Left lobe of liver (tissue), 2 donors: ENCODE measurements at regions not wholly inside any gene's neighbourhood (a gene's known extent, or its start where the extent isn't known, plus 50 kb on each side); places are given as distances from the start of the nearest gene placed in this dataset.
"Not testable (repeated sequence)": the region's sequence is repeated elsewhere in the genome, so short reads cannot be mapped to it uniquely, and the experiment has no call there.

Experiments
- ATAC-seq: fragments of 200-7000 bp; cut with Tn5 transposase; one replicate; pipeline ENCODE4 v1.9.1; 2020; ENCODE audit warnings: mild to moderate bottlenecking, moderate library complexity
- DNase-seq: peaks from one replicate; pipeline ENCODE4 v3.0.0-alpha.2; 2020; ENCODE audit warnings: low spot score
- donor health status: DM: no; HTN: no; CAD: no; lungs with moderate emphysema.
- donor health status: DM: no; HTN: yes; CAD: no.

DNA sequence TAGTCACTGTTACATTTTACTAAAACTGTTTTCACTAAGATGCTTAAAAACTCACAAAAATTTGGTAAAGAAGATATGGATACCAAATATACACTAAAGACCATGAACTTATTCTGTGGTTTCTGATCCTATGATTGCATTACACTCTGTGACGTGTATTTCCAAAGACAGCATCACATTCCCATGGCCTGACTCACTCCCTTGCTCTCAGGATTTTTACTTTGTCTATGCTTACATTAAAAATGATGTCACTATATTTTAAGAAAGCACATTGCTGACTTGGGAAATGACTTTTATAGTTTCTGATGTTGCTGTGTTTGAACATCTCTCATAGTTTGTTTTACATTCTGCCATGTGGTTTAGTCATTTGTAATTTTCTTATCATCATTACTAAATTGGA lies 327.9 kb upstream of the MAGEB18 start:
- DNase-seq (no peak), ATAC-seq (no peak)

- no peak for ATAC-seq
- DNase-seq, result no peak
Observed at GRCh38 chrX:25819879-25820278, 318.3 kb upstream of the MAGEB18 start.

GRCh38 chrX:25851141-25851540 lies 287.0 kb upstream of the MAGEB18 start:
- no peak for DNase-seq
- no peak for ATAC-seq

GRCh38 chrX:25853002-25853479 lies 285.1 kb upstream of the MAGEB18 start:
- DNase-seq (no peak), ATAC-seq (no peak)

- ATAC-seq (no peak), DNase-seq (no peak)
Observed at GRCh38 chrX:25858273-25858880, 279.8 kb upstream of the MAGEB18 start.

DNA sequence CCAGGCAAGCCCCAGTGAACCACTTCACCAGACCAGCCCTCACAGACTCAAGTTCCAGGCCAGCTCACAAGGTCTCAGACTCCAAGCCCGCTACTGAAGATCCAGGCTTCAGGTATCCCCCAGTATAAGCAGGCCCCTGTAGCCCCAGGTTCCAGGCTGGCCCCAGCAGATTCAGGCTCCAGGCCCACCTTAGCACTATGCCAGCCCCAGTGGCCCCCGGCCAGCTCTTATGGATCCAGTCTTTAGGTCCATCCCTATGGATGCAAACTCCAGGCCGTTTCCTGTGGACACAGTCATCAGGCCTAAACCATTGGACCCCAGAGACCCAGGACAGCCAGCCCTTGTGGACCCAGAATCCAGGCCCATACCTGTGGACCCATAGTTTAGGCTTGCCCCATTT lies 277.8 kb upstream of the MAGEB18 start:
- ATAC-seq (no peak), DNase-seq (no peak)

GRCh38 chrX:25869761-25870160 lies 268.4 kb upstream of the MAGEB18 start:
- ATAC-seq (no peak), DNase-seq (no peak)

DNA sequence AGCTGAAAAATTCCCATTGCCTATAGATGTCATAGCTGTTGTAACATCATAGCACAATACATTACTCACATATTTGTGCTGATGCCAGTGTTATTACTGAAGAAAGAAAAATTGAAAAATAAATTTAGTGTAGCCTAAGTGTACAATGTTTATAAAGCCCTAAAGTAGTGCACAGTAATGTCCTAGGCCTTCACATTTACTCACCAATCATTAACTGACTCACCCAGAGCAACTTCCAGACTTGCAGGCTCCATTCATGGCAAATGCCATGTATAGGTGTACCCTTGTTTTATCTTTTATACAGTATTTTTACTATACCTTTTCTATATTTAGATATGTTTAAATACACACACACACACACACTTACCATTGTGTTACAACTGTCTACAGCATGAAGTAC lies 265.4 kb upstream of the MAGEB18 start:
- DNase-seq (no peak), ATAC-seq (no peak)

GRCh38 chrX:25873196-25873595 lies 264.9 kb upstream of the MAGEB18 start:
- no peak for ATAC-seq
- DNase-seq, result no peak

GRCh38 chrX:25878806-25879205 lies 259.3 kb upstream of the MAGEB18 start:
- no peak for ATAC-seq
- DNase-seq, result no peak

DNA sequence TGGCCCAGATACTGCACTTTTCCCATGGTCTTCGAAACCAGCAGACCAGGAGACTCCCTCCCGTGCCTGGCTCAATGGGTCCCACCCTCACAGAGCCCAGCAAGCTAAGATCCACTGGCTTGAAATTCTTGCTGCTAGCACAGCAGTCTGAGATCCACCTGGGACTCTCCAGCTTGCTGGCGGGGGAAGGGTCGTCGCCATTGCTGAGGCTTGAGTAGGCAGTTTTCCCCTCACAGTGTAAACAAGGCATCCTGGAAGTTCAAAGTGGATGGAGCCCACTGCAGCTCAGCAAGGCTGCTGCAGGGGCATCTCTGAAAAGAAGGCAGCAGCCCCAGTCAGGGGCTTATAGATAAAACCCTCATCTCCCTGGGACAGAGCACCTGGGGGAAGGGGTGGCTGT lies 255.6 kb upstream of the MAGEB18 start:
- ATAC-seq, DNase-seq: not testable (repeated sequence)

DNA sequence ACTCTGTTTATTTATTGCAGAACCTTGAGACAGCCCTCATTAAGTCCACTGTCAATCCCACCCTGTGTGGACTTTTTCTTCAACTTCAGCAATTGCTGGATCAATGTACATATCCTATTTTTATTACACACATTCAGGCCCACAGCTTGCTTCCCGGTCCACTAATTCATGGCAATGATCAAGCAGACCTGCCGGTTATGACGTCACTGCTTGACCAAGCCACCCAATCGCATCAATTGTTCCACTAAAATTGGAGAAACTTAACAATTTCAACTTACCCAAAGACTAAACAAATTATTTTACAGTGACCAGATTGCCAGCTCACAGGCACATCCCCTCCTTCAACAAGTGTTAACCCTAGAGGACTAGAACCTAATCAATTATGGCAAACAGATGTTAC lies 240.4 kb upstream of the MAGEB18 start:
- ATAC-seq (no peak), DNase-seq (no peak)

DNA sequence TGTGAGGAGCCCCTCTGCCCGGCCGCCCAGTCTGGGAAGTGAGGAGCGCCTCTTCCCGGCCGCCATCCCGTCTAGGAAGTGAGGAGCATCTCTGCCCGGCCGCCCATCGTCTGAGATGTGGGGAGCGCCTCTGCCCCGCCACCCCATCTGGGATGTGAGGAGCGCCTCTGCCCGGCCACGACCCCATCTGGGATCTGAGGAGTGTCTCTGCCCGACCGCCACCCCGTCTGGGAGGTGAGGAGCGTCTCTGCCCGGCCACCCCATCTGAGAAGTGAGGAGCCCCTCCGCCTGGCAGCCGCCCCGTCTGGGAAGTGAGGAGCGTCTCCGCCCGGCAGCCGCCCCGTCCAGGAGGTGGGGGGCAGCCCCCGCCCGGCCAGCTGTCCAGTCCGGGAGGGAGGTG lies 232.4 kb upstream of the MAGEB18 start:
- not testable (repeated sequence) for DNase-seq, ATAC-seq

DNA sequence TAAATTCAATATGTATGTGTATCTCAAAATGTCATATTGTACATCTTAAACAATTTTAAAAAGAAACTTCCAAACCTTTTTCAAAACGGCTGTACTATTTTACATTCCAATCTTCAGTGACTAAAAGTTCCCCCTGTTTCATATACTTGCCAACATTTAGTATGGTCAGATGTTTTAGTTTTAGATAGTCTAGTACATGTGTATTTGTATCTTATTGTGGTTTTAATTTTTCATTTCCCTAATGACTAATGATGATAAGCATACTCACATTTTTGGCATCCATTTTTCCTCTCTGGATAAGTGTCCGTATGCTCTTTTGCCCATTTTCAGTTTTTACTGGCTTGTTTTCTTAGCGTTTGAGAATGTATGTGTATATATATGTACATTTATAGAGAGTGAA lies 212.2 kb upstream of the MAGEB18 start:
- DNase-seq, result no peak
- ATAC-seq, result no peak

DNA sequence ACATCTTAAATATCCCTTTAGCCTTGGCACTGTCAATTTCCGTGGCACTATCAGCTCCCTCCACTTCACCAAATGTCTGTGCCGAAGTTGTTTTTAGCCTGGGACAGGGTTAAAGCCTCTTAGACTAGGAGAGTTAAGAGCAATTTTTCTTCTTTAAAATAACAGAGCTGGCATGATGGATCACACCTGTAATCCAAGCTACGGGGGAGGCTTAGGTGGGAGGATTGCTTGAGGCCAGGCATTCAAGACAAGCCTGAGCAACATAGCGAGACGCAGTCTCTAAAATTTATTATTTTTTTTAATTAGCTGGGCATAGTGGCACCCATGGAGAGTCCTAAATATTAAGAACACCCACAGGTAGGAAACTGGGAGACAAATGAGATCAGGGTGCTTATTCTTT lies 209.8 kb upstream of the MAGEB18 start:
- DNase-seq (no peak), ATAC-seq (no peak)

DNA sequence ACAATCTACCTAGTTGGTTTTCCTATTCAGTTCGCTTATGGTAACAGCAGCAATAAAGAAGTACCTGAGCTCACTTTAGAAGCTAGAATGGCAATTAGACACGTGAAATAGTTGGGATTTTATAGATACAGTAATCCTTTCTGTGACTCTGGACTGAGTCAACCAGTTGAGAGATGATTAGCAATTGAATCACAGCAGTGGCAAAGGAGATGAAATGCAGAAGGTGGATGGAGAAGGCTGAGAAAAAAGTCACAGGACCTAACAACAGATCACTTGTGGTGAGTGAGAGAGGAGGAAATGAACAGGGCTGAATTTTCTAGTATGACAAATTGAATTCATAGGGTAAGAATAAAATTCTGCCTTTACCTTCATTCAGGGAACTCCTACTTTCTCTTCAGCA lies 197.1 kb upstream of the MAGEB18 start:
- no peak for DNase-seq
- ATAC-seq, result no peak

GRCh38 chrX:25941559-25942250 lies 196.4 kb upstream of the MAGEB18 start:
- DNase-seq (no peak), ATAC-seq (no peak)

GRCh38 chrX:25968920-25969319 lies 169.2 kb upstream of the MAGEB18 start:
- no peak for DNase-seq
- no peak for ATAC-seq

GRCh38 chrX:25976683-25977310 lies 161.3 kb upstream of the MAGEB18 start:
- ATAC-seq (no peak), DNase-seq (no peak)

DNA sequence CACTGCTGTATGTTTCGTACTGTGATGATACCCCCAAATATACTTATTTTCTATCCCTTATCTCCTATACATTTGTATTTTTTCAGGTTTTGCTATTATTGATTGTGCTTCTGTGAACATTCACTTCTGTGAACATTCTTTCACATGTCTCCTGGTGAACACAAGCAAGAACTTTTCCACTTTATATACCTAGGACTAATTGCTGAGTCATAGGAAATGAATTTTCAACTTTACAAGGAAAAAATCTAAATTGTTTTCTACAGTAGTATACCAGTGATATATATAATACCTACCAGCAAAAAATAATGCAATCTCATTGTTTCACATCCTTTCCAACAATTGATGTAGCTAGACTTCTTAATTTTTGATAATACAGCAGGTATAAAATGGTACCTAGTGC lies 139.5 kb upstream of the MAGEB18 start:
- DNase-seq (no peak), ATAC-seq (no peak)

DNA sequence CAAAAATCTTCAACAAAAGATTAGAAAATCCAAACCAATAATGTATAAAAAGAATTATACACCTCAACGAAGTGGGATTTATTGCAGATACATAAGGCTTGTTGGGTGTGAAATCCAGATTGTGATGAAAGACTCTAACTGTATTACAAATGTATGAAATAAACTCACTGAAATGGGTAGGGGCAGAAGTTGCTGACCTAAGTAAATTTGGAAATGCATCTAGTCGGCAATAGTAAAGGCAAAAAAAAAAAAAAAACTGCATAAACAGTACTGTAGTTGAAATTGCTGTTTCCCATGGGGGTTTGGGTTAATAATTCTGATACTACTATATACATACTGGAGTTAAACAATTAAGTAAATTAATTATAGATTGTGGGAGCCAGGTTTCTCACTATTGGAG lies 130.7 kb upstream of the MAGEB18 start:
- ATAC-seq (no peak), DNase-seq (no peak)

DNA sequence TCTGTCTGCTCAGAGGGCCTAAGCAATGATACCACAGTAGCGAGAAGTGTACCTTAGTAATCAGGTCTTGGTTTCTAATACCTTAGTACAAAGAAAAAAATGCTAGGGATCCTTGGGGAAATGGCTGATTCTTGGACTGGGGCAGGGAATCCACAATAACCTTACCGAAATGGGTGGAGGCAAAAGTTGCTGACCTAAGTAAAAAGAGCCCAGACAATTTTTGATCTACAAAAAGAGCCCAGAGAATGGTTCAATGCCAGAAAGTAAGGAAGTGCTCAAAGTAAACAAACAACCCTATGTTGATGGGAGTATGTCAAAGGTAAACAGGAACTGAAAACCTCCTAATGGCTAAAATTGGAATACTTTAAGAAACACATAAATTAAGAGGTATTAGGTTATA lies 130.1 kb upstream of the MAGEB18 start:
- DNase-seq, result no peak
- no peak for ATAC-seq
